RWPE1 (cell line): ENCODE measurements at regions not wholly inside any gene's neighbourhood (a gene's known extent, or its start where the extent isn't known, plus 50 kb on each side); places are given as distances from the start of the nearest gene placed in this dataset.
"Not testable (repeated sequence)": the region's sequence is repeated elsewhere in the genome, so short reads cannot be mapped to it uniquely, and the experiment has no call there.

ENCODE experiments used
- CTCF ChIA-PET: fragments of 350-600 bp; sonication (Branson Sonifier 250); formaldehyde crosslinking; extraction: SDS; loops from one replicate; lab custom pipeline; 2021; lab: Yijun Ruan, JAX
- POLR2A ChIA-PET: fragments of 400-600 bp; formaldehyde crosslinking; extraction: SDS; loops from one replicate; lab custom pipeline; 2020; ENCODE audit warnings: antibody characterized with exemption; ENCODE audit not compliant: low non-redundant PET; lab: Yijun Ruan, JAX
- DNase-seq: peaks from one replicate; pipeline ENCODE4 v3.0.0; 2012; ENCODE audit warnings: low spot score
- H3K27ac ChIP-seq: fragments of 450-650 bp; 2 replicates; pipeline ENCODE4 v1.5.1; 2017
- TF ChIP-seq, protein P1 (sequence below): fragments of 450-650 bp; conservative IDR thresholded peaks from 2 replicates; pipeline ENCODE4 v1.5.1; 2017; ENCODE audit warnings: low read depth, mild to moderate bottlenecking

DNA sequence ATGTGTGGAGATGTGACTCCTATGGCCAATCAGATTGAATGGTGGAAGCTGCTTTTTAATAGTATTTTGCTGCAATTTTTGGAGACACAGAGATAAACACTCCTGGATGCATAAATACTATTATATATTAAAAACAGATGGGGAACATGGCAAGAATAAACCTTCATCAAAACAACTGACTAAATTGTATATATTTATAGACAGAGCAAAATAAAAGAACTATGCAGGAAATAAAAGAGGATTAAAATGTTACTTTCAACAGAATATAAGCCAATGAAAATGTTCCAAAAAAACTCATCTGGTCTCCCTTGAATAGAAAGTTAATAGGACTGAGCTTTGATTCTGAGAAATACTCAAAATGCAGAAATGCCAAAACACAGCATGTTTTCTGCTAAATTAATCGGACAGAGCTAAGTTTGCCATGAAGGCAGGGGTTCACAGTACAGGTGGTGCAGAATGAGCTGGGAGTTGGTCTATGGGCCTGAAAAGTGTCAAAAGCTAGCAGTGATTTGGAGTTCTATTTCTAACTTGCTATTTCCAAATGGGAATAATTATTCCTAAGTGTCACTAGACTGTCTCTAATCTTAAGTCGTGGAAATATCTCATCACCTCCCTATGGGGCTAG is 227.2 kb downstream of the CNTN3 start:
- no peak overlapping the region for H3K27ac ChIP-seq
- ChIA-PET POLR2A (no interaction called here), CTCF (interaction anchor here (0.5 kb wide), 1 partner anchor 343 kb away, joined by 4 read pairs; no protein-coding TSS in a partner anchor)
- TF ChIP-seq, protein P1, sequence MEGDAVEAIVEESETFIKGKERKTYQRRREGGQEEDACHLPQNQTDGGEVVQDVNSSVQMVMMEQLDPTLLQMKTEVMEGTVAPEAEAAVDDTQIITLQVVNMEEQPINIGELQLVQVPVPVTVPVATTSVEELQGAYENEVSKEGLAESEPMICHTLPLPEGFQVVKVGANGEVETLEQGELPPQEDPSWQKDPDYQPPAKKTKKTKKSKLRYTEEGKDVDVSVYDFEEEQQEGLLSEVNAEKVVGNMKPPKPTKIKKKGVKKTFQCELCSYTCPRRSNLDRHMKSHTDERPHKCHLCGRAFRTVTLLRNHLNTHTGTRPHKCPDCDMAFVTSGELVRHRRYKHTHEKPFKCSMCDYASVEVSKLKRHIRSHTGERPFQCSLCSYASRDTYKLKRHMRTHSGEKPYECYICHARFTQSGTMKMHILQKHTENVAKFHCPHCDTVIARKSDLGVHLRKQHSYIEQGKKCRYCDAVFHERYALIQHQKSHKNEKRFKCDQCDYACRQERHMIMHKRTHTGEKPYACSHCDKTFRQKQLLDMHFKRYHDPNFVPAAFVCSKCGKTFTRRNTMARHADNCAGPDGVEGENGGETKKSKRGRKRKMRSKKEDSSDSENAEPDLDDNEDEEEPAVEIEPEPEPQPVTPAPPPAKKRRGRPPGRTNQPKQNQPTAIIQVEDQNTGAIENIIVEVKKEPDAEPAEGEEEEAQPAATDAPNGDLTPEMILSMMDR: no peak
- no peak for DNase-seq

GRCh38 chr3:74384159-74384558 is 230.3 kb downstream of the CNTN3 start:
- TF ChIP-seq, protein P1: no peak
- H3K27ac ChIP-seq: no peak overlapping the region
- CTCF ChIA-PET: no interaction called here
- no peak for DNase-seq
- POLR2A ChIA-PET: no interaction called here

- no peak overlapping the region for H3K27ac ChIP-seq
- ChIA-PET CTCF (no interaction called here), POLR2A (no interaction called here)
- no peak for DNase-seq
- TF ChIP-seq, protein P1: no peak
These were observed 236.8 kb downstream of the CNTN3 start for GRCh38 chr3:74377669-74378068.

DNA sequence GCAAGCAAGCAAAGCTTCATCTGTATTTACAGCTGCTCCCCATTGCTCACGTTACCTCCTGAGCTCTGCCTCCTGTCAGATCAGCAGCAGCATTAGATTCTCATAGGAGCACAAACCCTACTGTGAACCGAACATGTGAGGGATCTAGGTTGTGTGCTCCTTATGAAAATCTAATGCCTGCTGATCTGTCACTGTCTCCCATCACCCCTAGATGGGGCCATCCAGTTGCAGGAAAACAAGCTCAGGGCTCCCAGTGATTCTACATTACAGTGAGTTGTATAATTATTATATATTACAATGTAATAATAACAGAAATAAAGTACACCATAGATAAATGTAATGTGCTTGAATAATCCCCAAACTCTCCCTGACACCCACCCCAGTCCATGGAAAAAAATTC is 238.1 kb downstream of the CNTN3 start:
- CTCF ChIA-PET, H3K27ac ChIP-seq, POLR2A ChIA-PET, DNase-seq: not testable (repeated sequence)

DNA sequence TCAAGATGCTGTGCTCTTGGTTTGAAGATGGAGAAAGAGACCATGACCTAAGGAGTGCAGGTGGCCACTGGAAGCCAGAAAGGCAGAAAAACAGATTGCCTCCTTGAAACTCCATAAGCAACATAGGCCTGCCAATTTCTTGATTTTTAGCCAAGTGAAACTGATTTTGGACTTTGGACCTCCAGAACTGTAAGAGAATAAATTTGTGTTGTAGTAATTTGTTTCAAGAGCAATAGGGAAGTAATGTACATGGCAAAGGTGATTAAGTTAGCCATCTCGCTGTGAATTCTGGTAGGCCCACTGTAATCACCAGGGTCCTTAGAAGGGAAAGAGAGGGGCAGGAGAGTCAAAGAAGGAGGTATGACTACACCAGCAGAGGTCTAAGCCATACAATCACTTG is 238.8 kb downstream of the CNTN3 start:
- TF ChIP-seq, protein P1: no peak
- CTCF ChIA-PET: no interaction called here
- H3K27ac ChIP-seq: no peak overlapping the region
- no peak for DNase-seq
- POLR2A ChIA-PET: no interaction called here

GRCh38 chr3:74372743-74373142 is 241.7 kb downstream of the CNTN3 start:
- TF ChIP-seq, protein P1: no peak
- no peak overlapping the region for H3K27ac ChIP-seq
- no peak for DNase-seq
- ChIA-PET CTCF (no interaction called here), POLR2A (no interaction called here)

DNA sequence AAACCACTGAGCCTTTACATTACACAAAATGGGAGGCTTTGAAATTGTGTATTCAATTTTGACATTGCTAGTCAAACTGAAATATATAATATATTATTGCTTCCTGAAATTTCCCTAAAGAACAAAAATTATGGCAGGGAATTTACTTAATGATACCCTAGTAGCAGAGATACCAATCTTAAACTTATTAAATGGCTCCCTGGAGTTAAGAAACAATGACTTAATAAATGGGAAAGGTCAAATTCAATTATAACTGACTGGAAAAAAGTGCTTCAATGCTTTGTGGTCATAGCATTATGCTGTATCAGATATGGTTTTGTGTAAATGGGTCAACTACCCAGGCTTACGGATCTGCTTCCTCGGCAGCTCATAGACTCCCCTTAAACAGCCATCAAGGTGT is 244.1 kb downstream of the CNTN3 start:
- POLR2A ChIA-PET: no interaction called here
- CTCF ChIA-PET: no interaction called here
- no peak for DNase-seq
- no peak overlapping the region for H3K27ac ChIP-seq
- TF ChIP-seq, protein P1: no peak
